Brain microvascular endothelial cell (primary cell): ENCODE measurements at regions not wholly inside any gene's neighbourhood (a gene's known extent, or its start where the extent isn't known, plus 50 kb on each side); places are given as distances from the start of the nearest gene placed in this dataset.

Experiments used
- DNase-seq: peaks from one replicate; pipeline ENCODE4 v3.0.0-alpha.2; 2020
- H3K27ac ChIP-seq: fragments of 250-450 bp; sonication (Bioruptor Pico); 2 replicates; pipeline ENCODE4 v1.5.1; 2020; ENCODE audit warnings: mild to moderate bottlenecking, moderate library complexity
- H3K27me3 ChIP-seq: fragments of 250-450 bp; sonication (Bioruptor Pico); replicated peaks from 2 replicates; pipeline ENCODE4 v1.5.1; 2020; ENCODE audit warnings: mild to moderate bottlenecking
- H3K36me3 ChIP-seq: fragments of 250-450 bp; sonication (Bioruptor Pico); replicated peaks from 2 replicates; pipeline ENCODE4 v1.5.1; 2020; ENCODE audit warnings: mild to moderate bottlenecking
- H3K4me3 ChIP-seq: 2 replicates; pipeline ENCODE4 v1.5.1; 2011; ENCODE audit warnings: low read depth, mild to moderate bottlenecking, control low read depth, low read length, moderate library complexity
- in situ Hi-C: cut with HindIII; loops from 2 replicates; pipeline ENCODE4 v1.10.0; 2017; ENCODE audit warnings: low sequenced_read_pairs, low pct_ligation_motif_present
- TF ChIP-seq, protein P1 (sequence below): IDR thresholded peaks from 2 replicates; pipeline ENCODE4 v1.5.1; 2011; ENCODE audit warnings: low read depth, mild to moderate bottlenecking, moderate library complexity, low read length, control low read depth, inconsistent platforms; ENCODE audit errors: missing control alignments

DNA sequence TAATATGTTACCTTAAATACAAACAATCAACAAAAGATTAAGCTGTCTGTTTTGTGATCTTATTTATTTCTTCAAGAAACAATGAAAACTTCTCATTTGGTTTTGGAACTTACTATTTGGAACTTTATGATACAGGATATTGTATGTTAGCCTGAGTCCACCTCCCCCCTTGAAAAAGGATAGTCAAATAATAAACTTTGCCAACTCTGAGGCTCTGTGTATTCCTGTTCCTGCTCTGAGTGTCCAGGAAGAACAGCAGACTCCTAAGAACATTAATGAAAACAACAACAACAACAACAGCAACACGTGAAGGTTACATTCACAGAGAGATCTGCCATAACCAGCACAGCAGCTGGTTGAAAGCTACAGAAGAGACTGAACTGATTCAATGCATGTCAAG is 108.1 kb upstream of the AADACL2 start:
- in situ Hi-C loops, result no loop called here
- Histone ChIP-seq H3K27ac (no peak overlapping the region), H3K36me3 (no peaks in the 10 kb centered on the region), H3K27me3 (no peaks in the 10 kb centered on the region), H3K4me3 (no peak overlapping the region)
- TF ChIP-seq, protein P1, sequence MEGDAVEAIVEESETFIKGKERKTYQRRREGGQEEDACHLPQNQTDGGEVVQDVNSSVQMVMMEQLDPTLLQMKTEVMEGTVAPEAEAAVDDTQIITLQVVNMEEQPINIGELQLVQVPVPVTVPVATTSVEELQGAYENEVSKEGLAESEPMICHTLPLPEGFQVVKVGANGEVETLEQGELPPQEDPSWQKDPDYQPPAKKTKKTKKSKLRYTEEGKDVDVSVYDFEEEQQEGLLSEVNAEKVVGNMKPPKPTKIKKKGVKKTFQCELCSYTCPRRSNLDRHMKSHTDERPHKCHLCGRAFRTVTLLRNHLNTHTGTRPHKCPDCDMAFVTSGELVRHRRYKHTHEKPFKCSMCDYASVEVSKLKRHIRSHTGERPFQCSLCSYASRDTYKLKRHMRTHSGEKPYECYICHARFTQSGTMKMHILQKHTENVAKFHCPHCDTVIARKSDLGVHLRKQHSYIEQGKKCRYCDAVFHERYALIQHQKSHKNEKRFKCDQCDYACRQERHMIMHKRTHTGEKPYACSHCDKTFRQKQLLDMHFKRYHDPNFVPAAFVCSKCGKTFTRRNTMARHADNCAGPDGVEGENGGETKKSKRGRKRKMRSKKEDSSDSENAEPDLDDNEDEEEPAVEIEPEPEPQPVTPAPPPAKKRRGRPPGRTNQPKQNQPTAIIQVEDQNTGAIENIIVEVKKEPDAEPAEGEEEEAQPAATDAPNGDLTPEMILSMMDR, result no peak
- no peak for DNase-seq

DNA sequence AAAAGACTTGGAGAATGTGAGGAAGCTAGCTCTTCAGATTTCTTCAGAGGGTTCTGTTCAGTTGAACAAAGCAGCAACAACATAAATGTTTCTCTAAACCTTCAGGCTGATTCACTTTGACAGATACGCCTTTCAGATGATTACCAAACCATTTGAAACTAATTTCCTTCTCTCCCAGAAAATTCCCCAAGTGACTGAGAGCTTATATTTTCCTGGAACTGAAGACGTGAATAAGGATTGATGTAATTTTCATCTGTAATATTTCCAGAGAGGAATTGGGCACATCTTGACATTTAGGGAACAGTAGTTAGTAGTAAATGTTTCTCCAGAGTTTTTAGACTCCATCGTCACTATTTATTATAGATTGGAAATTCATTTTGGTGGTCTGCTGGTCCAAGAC is 108.6 kb upstream of the AADACL2 start:
- H3K36me3 ChIP-seq, result no peaks in the 10 kb centered on the region
- in situ Hi-C loops, result no loop called here
- H3K4me3 ChIP-seq, result no peak overlapping the region
- DNase-seq, result no peak
- H3K27ac ChIP-seq, result no peak overlapping the region
- TF ChIP-seq, protein P1, result no peak
- H3K27me3 ChIP-seq, result no peaks in the 10 kb centered on the region

DNA sequence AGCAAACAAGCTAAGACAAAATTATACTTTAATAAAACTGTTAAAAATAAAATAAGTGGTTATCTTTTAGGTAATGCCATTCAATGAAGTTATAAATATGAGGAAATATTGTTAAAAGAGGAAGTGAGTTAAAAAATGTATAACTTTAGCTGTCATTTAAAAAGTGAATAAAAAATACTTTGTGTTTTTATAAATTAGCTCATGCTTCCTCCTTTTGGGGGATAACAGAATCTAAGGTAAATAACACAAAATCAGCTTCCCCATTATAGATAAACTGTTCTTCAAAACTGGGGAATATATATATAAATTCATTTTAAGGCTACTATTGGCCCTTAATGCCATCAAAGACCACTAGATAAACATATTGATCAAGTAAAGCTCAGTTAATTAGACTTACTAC is 113.7 kb upstream of the AADACL2 start:
- in situ Hi-C loops, result no loop called here
- Histone ChIP-seq H3K4me3 (no peak overlapping the region), H3K27me3 (no peaks in the 10 kb centered on the region), H3K27ac (no peak overlapping the region), H3K36me3 (no peaks in the 10 kb centered on the region)
- no peak for DNase-seq
- TF ChIP-seq, protein P1, result no peak

DNA sequence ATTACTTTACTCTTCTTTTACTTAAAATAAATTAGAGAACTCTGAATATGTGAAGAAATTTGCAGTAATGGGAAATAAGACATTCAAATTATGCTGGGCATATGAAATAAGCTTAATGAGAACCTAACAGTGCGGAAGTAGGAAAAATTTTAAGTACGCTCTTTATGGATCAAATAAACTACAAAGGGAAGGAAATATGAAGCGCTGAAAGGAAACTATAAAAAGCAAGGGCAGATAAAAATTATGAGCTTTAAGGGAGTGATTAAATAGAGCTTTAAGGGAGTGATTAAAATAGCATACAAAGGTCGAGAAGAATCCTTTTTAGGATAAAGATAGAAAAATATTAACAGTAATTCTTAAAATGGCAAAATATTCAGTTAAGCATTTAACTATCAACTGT is 118.3 kb upstream of the AADACL2 start:
- Histone ChIP-seq H3K4me3 (no peak overlapping the region), H3K36me3 (no peaks in the 10 kb centered on the region), H3K27me3 (no peaks in the 10 kb centered on the region), H3K27ac (no peak overlapping the region)
- no peak for DNase-seq
- in situ Hi-C loops, result no loop called here
- TF ChIP-seq, protein P1, result no peak

DNA sequence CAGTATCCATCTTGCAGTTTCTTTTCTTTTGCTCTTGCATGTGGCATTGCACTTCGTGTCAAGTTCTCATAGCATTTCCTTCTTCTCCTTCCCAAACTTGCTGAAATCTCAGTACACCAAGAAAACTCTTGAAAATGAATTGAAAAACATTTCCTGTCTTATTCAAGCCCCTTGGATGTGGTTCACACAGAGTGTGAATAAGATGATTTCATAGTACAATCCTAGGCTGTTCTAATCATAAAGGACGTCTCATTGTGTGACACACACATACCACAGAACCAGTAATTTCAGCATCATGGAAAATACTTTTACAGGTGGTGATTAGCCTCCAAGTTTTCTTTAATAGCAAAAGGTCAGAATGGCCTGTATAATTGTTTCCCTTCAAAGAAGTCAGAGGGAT is 121.6 kb upstream of the AADACL2 start:
- in situ Hi-C loops, result no loop called here
- no peak overlapping the region for H3K4me3 ChIP-seq
- H3K27ac ChIP-seq, result no peak overlapping the region
- H3K36me3 ChIP-seq, result no peaks in the 10 kb centered on the region
- TF ChIP-seq, protein P1, result no peak
- no peak for DNase-seq
- no peaks in the 10 kb centered on the region for H3K27me3 ChIP-seq

DNA sequence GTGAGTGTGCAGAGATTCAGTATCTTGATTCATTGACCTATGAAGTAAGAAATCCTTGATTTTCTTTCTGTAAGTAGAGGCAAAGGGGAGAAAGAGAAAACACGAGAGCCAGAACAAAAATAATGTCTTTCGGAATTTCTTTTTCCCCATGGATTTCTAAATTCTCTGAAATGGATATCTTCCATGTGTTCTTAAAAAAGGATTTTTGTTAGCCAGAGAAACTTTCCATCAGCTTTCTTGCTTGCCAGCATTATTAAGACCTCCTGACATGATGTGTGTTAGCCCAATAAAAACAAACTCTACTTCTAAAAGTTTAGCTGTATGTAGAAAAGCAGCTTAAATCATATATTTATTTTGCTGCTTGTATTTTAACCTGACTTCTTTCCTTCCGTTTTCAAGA is 122.3 kb upstream of the AADACL2 start:
- in situ Hi-C loops, result no loop called here
- TF ChIP-seq, protein P1, result no peak
- no peaks in the 10 kb centered on the region for H3K36me3 ChIP-seq
- H3K27ac ChIP-seq, result no peak overlapping the region
- no peak overlapping the region for H3K4me3 ChIP-seq
- no peak for DNase-seq
- no peaks in the 10 kb centered on the region for H3K27me3 ChIP-seq
